ENCODE measurements at regions not wholly inside any gene's neighbourhood (a gene's known extent, or its start where the extent isn't known, plus 50 kb on each side); places are given as distances from the start of the nearest gene placed in this dataset.

DNA sequence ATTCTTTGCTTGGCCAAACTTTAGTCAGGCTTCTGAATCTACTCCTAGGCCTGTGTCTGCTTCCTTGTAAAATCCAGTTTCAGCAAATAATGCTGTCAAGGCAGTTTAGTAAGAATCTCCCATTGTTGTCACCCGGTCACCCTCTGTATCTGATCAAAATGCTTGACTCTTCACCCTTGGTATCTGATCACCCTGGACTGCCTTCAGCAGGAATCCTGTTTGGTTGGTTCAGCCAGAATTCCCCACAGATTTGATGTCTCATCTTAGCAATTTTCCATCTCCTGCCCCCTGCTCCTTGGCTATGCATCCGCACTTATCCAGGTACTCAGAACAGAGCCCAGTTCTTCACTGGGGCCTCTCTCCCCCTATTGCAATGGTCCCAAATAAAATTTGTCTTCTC lies 172.4 kb upstream of the UBL3 start:
- DNase-seq (ENCODE audit: low spot score), result no peak
- Histone ChIP-seq H3K27ac (no peak overlapping the region), H3K4me3 (no peak overlapping the region)
- TF ChIP-seq, protein P1, sequence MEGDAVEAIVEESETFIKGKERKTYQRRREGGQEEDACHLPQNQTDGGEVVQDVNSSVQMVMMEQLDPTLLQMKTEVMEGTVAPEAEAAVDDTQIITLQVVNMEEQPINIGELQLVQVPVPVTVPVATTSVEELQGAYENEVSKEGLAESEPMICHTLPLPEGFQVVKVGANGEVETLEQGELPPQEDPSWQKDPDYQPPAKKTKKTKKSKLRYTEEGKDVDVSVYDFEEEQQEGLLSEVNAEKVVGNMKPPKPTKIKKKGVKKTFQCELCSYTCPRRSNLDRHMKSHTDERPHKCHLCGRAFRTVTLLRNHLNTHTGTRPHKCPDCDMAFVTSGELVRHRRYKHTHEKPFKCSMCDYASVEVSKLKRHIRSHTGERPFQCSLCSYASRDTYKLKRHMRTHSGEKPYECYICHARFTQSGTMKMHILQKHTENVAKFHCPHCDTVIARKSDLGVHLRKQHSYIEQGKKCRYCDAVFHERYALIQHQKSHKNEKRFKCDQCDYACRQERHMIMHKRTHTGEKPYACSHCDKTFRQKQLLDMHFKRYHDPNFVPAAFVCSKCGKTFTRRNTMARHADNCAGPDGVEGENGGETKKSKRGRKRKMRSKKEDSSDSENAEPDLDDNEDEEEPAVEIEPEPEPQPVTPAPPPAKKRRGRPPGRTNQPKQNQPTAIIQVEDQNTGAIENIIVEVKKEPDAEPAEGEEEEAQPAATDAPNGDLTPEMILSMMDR (IDR thresholded peaks at IDR 0.05), result no peak

GRCh38 chr13:30022256-30022655 lies 171.8 kb upstream of the UBL3 start:
- no peak for DNase-seq (ENCODE audit: low spot score)
- TF ChIP-seq, protein P1 (IDR thresholded peaks at IDR 0.05), result no peak
- Histone ChIP-seq H3K27ac (no peak overlapping the region), H3K4me3 (no peak overlapping the region)

DNA sequence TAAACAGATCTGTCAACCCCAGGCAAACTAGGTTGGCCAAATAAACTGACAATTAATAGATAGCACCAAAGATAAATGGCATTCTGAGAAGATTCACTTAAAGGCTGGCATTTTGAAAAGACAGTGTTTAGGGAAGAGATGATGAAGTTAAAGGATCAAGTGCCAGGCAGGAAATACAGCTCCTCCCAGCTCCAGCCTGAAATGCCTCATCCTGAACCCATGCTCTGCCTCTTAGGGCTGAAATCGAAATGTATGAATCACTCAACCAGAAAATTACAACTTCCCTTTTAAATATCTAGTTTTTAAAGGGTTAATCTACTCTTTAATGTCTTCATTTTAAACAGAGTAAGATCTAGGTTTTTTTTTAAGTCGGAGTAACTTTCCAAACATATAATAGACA lies 171.2 kb upstream of the UBL3 start:
- TF ChIP-seq, protein P1 (IDR thresholded peaks at IDR 0.05), result no peak
- H3K4me3 ChIP-seq, result no peak overlapping the region
- no peak for DNase-seq (ENCODE audit: low spot score)
- no peak overlapping the region for H3K27ac ChIP-seq

- Histone ChIP-seq H3K27ac (no peak overlapping the region), H3K4me3 (no peak overlapping the region)
- no peak for DNase-seq (ENCODE audit: low spot score)
- TF ChIP-seq, protein P1 (IDR thresholded peaks at IDR 0.05), result no peak
Measured at GRCh38 chr13:30020726-30021312, 170.4 kb upstream of the UBL3 start.

GRCh38 chr13:30019648-30020626 lies 169.5 kb upstream of the UBL3 start:
- H3K4me3 ChIP-seq, result no peak overlapping the region
- no peak for DNase-seq (ENCODE audit: low spot score)
- H3K27ac ChIP-seq, result no peak overlapping the region
- TF ChIP-seq, protein P1 (IDR thresholded peaks at IDR 0.05), result no peak

GRCh38 chr13:30017880-30018279 lies 167.5 kb upstream of the UBL3 start:
- TF ChIP-seq, protein P1 (IDR thresholded peaks at IDR 0.05), result no peak
- no peak for DNase-seq (ENCODE audit: low spot score)
- Histone ChIP-seq H3K4me3 (no peak overlapping the region), H3K27ac (no peak overlapping the region)

All from coronary artery (tissue), 2 donors.